Neural cell (in vitro differentiated cells): ENCODE measurements at regions not wholly inside any gene's neighbourhood (a gene's known extent, or its start where the extent isn't known, plus 50 kb on each side); places are given as distances from the start of the nearest gene placed in this dataset.

ENCODE experiments used
- H2AFZ ChIP-seq: fragments of 200-600, 300-800 bp; sonication (generic), shearing (Covaris generic); 2 replicates; pipeline ENCODE4 v1.6.0; 2014; ENCODE audit warnings: low read depth, mild to moderate bottlenecking, antibody characterized with exemption, low read length, moderate library complexity
- H3F3A ChIP-seq: fragments of 200-600 bp; shearing (Covaris generic); 2 replicates; pipeline ENCODE4 v1.6.1; 2016; ENCODE audit warnings: mild to moderate bottlenecking, moderate library complexity, mixed read lengths, antibody characterized with exemption, low read length; ENCODE audit not compliant: insufficient read depth, poor library complexity, severe bottlenecking
- H3K27ac ChIP-seq: fragments of 200-600, 300-800 bp; sonication (generic), shearing (Covaris generic); 2 replicates; pipeline ENCODE4 v1.5.1; 2014; ENCODE audit warnings: mild to moderate bottlenecking, low read length, moderate library complexity
- H3K27me3 ChIP-seq: fragments of 300-800, 200-600 bp; sonication (generic), shearing (Covaris generic); 2 replicates; pipeline ENCODE4 v1.6.0; 2014; ENCODE audit warnings: mild to moderate bottlenecking, low read depth, low read length, moderate library complexity; ENCODE audit not compliant: insufficient read depth
- H3K36me3 ChIP-seq: fragments of 300-800, 200-600 bp; sonication (generic), shearing (Covaris generic); 2 replicates; pipeline ENCODE4 v1.5.1; 2014; ENCODE audit warnings: mild to moderate bottlenecking, antibody characterized with exemption, low read length, moderate library complexity; ENCODE audit not compliant: insufficient read depth
- H3K4me2 ChIP-seq: fragments of 300-800, 200-600 bp; sonication (generic), shearing (Covaris generic); 2 replicates; pipeline ENCODE4 v1.6.0; 2014; ENCODE audit warnings: mild to moderate bottlenecking, low read length
- H3K4me3 ChIP-seq: fragments of 300-800, 200-600 bp; sonication (generic), shearing (Covaris generic); 2 replicates; pipeline ENCODE4 v1.5.1; 2014; ENCODE audit warnings: mild to moderate bottlenecking, low read length, moderate library complexity
- H3K79me2 ChIP-seq: fragments of 200-600 bp; shearing (Covaris generic); replicated peaks from 2 replicates; pipeline ENCODE4 v1.6.0; 2014; ENCODE audit warnings: mild to moderate bottlenecking, low read length, moderate library complexity; ENCODE audit not compliant: insufficient read depth
- H3K9ac ChIP-seq: fragments of 300-800, 200-600 bp; sonication (generic), shearing (Covaris generic); 2 replicates; pipeline ENCODE4 v1.6.1; 2016; ENCODE audit warnings: mild to moderate bottlenecking, low read length, mixed read lengths
- H3K9me2 ChIP-seq: fragments of 200-600 bp; shearing (Covaris generic); 2 replicates; pipeline ENCODE4 v1.6.1; 2016; ENCODE audit warnings: mild to moderate bottlenecking, low read length, mixed read lengths; ENCODE audit not compliant: insufficient read depth
- H3K9me3 ChIP-seq: fragments of 200-600, 300-800 bp; sonication (generic), shearing (Covaris generic); 2 replicates; pipeline ENCODE4 v1.6.1; 2016; ENCODE audit warnings: mild to moderate bottlenecking, mixed run types, low read length, moderate library complexity, mixed read lengths
- H4K20me1 ChIP-seq: fragments of 200-600 bp; shearing (Covaris generic); 2 replicates; pipeline ENCODE4 v1.6.1; 2016; ENCODE audit warnings: mild to moderate bottlenecking, mixed run types; ENCODE audit not compliant: insufficient read depth
- EP300 ChIP-seq: fragments of 450-650 bp; conservative IDR thresholded peaks from 2 replicates; pipeline ENCODE4 v1.6.1; 2014; ENCODE audit warnings: antibody characterized with exemption, mild to moderate bottlenecking, moderate library complexity; ENCODE audit not compliant: poor library complexity, severe bottlenecking
- EZH2 ChIP-seq: fragments of 200-600, 300-800 bp; shearing (Covaris generic), sonication (generic); IDR thresholded peaks from 2 replicates; pipeline ENCODE4 v1.6.1; 2014; ENCODE audit warnings: antibody characterized with exemption, low read length, borderline replicate concordance, mild to moderate bottlenecking; ENCODE audit not compliant: insufficient read depth, poor library complexity, severe bottlenecking
- MXI1 ChIP-seq: fragments of 450-650 bp; conservative IDR thresholded peaks from 2 replicates; pipeline ENCODE4 v1.6.1; 2014; ENCODE audit warnings: antibody characterized with exemption, mild to moderate bottlenecking; ENCODE audit not compliant: poor library complexity, severe bottlenecking
- POLR2AphosphoS5 ChIP-seq: IDR thresholded peaks from 2 replicates; pipeline ENCODE4 v1.6.1; 2012
- RAD21 ChIP-seq: fragments of 450-650 bp; conservative IDR thresholded peaks from 2 replicates; pipeline ENCODE4 v1.6.1; 2014; ENCODE audit warnings: antibody characterized with exemption, mild to moderate bottlenecking, moderate library complexity
- SMC3 ChIP-seq: fragments of 450-650 bp; conservative IDR thresholded peaks from 2 replicates; pipeline ENCODE4 v1.6.1; 2014; ENCODE audit warnings: antibody characterized with exemption, mild to moderate bottlenecking, moderate library complexity; ENCODE audit not compliant: poor library complexity
- TAF1 ChIP-seq: IDR thresholded peaks from 2 replicates; pipeline ENCODE4 v1.6.1; 2012; ENCODE audit warnings: low read depth
- TF ChIP-seq, protein P1 (sequence below): fragments of 450-650 bp; IDR thresholded peaks from 2 replicates; pipeline ENCODE4 v1.5.1; 2014; ENCODE audit warnings: antibody characterized with exemption, mild to moderate bottlenecking, moderate library complexity; ENCODE audit not compliant: poor library complexity, severe bottlenecking
- TF ChIP-seq, protein P2 (sequence below): IDR thresholded peaks from 2 replicates; pipeline ENCODE4 v1.6.1; 2012; ENCODE audit warnings: borderline replicate concordance

- Histone ChIP-seq H3K36me3 (no peaks in the 10 kb centered on the region), H4K20me1 (no peaks in the 10 kb centered on the region), H3K27me3 (peaks cover 9% of the 10 kb centered on the region), H3K9ac (no peak overlapping the region), H3K4me3 (no peak overlapping the region), H3K79me2 (no peaks in the 10 kb centered on the region), H3K27ac (no peak overlapping the region), H3K9me3 (no peaks in the 10 kb centered on the region), H3F3A (no peaks in the 10 kb centered on the region), H2AFZ (no peak overlapping the region), H3K4me2 (no peak overlapping the region), H3K9me2 (no peaks in the 10 kb centered on the region)
- TF ChIP-seq SMC3 (no peak), MXI1 (no peak), TAF1 (no peak), EP300 (no peak), EZH2 (no peak), POLR2AphosphoS5 (no peak), RAD21 (no peak)
- TF ChIP-seq, protein P1, sequence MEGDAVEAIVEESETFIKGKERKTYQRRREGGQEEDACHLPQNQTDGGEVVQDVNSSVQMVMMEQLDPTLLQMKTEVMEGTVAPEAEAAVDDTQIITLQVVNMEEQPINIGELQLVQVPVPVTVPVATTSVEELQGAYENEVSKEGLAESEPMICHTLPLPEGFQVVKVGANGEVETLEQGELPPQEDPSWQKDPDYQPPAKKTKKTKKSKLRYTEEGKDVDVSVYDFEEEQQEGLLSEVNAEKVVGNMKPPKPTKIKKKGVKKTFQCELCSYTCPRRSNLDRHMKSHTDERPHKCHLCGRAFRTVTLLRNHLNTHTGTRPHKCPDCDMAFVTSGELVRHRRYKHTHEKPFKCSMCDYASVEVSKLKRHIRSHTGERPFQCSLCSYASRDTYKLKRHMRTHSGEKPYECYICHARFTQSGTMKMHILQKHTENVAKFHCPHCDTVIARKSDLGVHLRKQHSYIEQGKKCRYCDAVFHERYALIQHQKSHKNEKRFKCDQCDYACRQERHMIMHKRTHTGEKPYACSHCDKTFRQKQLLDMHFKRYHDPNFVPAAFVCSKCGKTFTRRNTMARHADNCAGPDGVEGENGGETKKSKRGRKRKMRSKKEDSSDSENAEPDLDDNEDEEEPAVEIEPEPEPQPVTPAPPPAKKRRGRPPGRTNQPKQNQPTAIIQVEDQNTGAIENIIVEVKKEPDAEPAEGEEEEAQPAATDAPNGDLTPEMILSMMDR: no peak
- TF ChIP-seq, protein P2, sequence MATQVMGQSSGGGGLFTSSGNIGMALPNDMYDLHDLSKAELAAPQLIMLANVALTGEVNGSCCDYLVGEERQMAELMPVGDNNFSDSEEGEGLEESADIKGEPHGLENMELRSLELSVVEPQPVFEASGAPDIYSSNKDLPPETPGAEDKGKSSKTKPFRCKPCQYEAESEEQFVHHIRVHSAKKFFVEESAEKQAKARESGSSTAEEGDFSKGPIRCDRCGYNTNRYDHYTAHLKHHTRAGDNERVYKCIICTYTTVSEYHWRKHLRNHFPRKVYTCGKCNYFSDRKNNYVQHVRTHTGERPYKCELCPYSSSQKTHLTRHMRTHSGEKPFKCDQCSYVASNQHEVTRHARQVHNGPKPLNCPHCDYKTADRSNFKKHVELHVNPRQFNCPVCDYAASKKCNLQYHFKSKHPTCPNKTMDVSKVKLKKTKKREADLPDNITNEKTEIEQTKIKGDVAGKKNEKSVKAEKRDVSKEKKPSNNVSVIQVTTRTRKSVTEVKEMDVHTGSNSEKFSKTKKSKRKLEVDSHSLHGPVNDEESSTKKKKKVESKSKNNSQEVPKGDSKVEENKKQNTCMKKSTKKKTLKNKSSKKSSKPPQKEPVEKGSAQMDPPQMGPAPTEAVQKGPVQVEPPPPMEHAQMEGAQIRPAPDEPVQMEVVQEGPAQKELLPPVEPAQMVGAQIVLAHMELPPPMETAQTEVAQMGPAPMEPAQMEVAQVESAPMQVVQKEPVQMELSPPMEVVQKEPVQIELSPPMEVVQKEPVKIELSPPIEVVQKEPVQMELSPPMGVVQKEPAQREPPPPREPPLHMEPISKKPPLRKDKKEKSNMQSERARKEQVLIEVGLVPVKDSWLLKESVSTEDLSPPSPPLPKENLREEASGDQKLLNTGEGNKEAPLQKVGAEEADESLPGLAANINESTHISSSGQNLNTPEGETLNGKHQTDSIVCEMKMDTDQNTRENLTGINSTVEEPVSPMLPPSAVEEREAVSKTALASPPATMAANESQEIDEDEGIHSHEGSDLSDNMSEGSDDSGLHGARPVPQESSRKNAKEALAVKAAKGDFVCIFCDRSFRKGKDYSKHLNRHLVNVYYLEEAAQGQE: no peak
Observed at GRCh38 chr16:5444189-5444588, 346.6 kb upstream of the EEF2KMT start.

- Histone ChIP-seq H3K4me3 (no peak overlapping the region), H4K20me1 (no peaks in the 10 kb centered on the region)
- TF ChIP-seq SMC3 (no peak), MXI1 (no peak), EZH2 (no peak), EP300 (no peak)
- TF ChIP-seq, protein P2: no peak
Observed at GRCh38 chr16:5442986-5443385, 345.4 kb upstream of the EEF2KMT start.

More at GRCh38 chr16:5442986-5443385, 345.4 kb upstream of the EEF2KMT start:
- H3K36me3 ChIP-seq: no peaks in the 10 kb centered on the region
- no peak overlapping the region for H3K9ac ChIP-seq
- H3K9me2 ChIP-seq: no peaks in the 10 kb centered on the region
- H3K79me2 ChIP-seq: no peaks in the 10 kb centered on the region
- H3K27me3 ChIP-seq: peaks cover 7% of the 10 kb centered on the region
- no peak overlapping the region for H3K27ac ChIP-seq
- H3F3A ChIP-seq: no peaks in the 10 kb centered on the region
- no peak overlapping the region for H2AFZ ChIP-seq
- H3K9me3 ChIP-seq: no peaks in the 10 kb centered on the region
- no peak overlapping the region for H3K4me2 ChIP-seq
